GM04503 (cell line): ENCODE measurements at regions not wholly inside any gene's neighbourhood (a gene's known extent, or its start where the extent isn't known, plus 50 kb on each side); places are given as distances from the start of the nearest gene placed in this dataset.

Experiments
- DNase-seq: peaks from one replicate; pipeline ENCODE4 v3.0.0-alpha.2; 2012; ENCODE audit warnings: low read depth

DNA sequence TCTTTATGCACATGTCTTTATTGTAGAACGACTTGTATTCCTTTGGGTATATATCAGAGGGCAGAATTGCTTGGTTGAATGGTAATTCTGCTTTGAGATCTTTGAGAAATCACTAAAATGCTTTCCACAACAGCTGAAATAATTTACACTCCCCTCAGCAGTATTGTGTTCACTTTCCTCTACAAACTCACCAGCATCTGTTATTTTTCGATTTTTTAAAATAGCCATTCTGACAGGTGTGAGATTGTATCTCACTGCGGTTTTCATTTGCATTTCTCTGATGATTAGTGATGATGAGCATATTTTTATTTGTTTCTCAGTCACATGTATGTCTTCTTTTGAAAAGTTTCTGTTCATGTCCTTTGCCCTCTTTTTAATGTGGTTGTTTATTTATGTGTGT lies 459.8 kb downstream of the PABPC4L start:
- DNase-seq: no peak

DNA sequence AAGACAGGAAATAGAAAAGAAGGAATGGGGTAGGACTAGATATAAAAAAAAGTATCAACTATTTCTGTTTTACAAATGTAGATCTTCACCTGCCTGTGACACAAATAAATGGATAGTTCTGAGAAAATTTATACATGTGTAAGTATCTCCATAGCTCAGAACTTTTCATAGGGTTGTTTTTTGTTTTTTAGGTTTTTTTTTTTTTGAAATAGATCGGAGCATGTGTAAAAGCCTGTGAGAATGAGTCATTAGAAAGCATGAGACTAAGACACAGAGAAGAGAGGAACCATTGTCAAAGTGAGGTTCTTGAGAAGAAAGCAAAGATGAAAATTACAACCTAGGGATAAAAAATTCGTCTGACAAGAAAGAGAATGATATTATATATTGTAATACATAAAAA lies 481.6 kb downstream of the PABPC4L start:
- no peak for DNase-seq

DNA sequence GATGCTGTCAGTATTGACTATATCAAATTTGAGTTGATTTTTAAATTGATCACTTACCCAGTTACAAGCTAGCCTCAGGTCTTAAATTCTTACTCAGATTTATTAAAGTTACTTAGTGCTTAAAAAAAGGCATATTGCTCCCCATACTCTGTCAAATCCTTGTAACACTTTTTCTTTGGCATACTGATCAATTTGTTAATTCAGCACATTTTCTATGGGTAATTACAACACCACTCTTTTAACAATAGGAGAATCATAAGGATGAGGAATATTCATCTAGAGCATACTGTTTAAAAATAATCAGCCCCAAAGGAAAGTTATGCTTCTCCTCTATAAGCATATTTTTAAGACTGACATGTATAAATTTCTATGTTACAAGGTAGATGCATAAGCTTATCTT lies 482.5 kb downstream of the PABPC4L start:
- no peak for DNase-seq

DNA sequence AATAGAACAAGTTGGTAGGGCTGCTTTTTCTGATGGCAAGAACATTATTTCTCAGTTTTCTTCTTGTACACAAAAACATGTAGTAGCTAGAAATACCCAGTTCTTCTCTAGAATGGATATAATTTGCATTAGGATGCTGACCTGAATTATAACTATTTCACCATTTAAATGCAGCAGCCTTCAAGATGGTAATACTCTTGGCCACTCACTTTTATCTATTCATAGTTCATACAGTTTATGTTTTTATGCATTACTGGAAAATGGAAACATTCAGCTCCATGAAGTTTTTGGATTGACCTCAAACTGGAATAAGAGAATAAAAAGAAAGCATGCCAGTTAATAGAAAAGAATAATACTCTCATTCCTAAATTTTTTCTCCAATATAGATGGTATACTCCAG lies 487.4 kb downstream of the PABPC4L start:
- DNase-seq: no peak

DNA sequence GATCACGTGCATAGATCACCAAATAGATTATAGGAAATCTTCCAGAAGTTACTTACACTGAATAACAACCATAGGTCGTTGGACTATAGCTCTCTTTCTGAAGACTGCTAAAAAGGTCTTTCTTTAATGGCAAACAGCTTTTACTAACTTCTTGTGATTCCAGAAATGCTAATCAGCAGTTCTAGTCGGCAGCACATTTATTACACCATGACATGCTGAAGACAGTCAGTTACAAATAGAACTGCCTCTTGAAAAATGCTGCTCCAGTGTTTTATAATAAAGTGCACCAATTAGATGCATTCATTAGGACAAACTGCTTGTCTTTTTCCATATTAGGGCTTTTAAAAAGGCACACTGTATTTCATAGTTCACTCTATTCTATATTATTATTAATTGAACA lies 488.2 kb downstream of the PABPC4L start:
- no peak for DNase-seq

DNA sequence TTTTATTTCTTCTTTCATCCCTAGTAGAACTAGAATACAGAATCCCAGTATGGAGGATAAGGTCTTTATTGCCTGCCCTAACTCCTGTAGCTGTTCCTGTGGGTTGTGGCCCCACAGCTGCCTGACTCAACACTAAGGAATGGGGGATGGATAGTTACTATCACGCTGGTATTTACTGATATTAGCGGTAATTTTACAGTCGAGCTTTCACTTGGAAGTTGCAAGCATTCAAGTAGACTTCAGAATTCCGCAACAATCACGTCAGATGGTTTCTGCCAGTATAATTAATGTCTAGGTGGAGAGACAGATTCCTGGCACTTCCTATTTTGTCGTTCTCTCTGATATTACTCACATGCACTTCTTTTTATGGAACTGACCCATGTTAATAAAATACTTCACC lies 489.8 kb downstream of the PABPC4L start:
- DNase-seq: no peak

DNA sequence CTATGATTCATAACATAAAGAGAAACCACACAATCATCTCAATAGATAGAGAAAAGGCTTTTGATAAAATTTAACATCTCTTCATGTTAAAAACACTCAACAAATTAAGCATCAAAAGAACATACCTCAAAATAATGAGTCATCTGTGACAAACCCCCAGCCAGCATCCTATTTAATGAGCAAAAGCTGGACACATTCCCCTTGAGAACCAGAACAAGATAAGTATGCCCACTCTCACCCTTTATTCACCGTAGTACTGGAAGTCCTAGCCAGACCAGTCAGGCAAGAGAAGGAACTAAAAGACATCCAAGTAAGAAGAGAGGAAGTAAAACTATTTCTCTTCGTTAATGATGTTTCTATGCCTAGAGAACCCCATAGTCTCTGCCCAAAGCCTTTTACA lies 507.2 kb downstream of the PABPC4L start:
- no peak for DNase-seq

DNA sequence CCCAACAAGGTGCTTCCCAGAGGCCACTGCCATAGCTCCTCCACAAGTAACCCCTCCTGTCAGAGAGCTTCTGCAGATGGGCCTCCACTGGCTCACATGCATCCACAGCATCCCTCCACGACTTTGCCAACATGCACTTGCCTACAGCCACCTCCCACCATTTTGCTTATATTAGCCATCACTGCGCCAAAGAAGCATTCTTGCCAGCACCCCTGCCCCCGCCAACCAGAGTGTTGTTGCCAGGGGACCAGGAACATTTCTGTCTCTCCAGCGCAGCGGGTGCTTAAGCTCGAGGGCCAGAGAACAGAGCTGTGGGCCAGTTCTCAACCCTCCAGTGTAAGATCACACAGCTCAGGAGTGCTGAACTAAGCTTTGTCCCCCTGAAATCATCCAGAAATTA lies 517.6 kb downstream of the PABPC4L start:
- no peak for DNase-seq

DNA sequence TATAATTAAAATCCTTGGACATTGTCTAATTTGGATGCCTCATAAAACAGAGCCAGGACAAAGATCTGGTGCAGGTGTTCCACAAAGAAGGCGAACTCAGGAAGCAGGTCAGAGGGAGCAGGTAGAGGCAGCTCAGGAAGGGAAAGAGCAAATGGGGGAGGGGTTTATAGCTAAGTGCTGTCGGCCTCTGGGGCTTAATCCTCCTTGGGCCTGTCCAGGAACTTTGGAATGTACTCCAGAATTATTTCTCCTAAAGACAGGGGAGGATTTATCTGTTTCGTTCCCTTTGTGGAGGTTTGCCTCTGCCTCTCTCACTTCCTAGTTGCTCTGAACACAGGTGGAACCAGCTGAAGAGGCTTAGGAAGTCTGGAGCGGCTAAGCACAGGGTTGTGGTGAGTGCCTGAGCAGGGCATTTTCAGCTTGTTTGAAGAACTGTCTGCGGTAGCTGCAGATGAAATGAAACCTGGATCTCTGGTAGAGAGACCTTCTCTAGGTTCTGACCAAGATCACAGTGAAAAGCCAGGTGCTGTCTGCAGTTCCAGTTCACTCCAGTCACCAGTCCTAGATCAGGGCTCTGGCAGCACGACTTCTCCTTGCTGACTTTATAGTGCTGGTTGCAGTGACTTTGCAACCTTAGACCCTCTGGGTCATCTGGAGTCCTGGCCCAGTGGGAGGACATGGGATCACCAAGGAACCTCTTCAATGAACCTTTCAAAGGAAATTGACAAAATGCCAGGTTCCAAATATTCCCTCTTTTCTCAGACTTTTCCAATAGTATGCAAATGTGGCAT lies 519.2 kb downstream of the PCDH10 start:
- DNase-seq: no peak

DNA sequence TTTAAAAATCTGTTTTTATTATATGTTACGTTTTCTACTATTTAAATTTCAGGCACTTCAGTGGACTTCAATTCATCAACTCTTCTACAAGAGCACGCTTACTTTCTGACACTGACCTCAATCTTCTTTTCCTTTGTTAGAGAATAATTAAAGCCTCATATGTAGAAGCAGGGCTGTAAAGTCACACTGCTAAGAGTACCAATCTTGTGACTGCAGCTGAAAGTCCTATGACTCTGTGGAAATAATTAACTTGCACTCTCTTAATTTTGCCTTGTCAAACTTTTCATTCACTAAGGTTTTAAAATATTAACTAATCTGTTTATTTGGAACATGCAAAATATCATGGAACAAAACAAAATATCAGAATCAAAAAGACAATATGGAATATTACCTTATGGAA lies 498.1 kb downstream of the PCDH10 start:
- no peak for DNase-seq

DNA sequence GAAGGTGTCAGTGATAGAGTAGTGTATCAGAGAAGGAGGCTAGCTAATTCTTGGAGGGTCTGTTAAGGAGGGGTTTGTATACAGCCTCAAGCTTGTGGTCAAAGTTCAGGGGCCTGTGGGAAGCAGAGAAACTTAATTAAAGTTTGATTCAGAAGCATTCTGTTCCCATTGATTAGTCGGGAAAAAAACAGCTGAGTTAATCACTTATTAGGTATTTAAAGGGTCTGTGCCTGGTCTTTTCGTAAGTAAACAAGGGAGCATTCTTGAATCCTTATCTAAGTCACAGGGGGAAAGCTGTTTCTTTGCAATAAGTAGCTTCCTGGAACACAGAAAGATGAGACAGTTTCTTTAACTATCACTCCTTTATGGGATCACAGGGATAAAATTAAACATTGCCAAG lies 492.1 kb downstream of the PCDH10 start:
- DNase-seq: no peak

DNA sequence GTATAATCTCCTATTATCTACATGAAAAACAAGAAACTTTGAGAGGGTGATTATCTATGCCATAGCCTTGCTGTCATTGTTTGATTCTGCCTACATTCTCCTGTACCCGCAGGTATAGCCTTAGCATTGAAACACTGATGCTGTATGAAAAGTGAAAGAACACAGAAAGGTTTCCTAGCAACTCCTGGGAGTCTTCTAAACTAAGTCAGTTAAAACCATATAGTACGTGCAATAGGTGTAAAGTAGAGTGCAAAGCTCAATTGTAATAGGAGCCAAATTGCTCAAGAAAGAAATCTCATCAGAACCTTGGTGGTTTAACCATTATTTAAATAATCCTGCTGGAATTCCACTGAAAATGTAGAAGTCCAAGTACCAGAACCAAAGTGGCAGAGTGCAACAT lies 489.7 kb downstream of the PCDH10 start:
- DNase-seq: no peak

DNA sequence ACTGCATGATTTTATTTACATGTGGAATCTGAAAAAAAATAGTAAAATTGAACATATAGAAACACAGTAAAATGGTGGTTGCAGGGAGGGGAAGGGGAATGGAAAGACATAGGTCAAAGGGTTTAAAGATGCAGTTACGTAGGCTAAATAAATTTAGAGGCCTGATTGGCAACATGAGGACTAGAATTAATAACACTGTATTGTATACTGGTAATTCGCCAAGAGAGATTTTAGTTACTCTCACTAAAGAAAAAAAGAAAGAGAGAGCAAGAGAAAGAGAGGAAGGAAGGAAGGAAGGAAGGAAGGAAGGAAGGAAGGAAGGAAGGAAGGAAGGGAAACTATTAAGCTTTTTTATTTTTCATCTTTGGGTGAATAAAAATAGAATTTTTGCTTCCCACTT lies 488.1 kb downstream of the PCDH10 start:
- DNase-seq: no peak

DNA sequence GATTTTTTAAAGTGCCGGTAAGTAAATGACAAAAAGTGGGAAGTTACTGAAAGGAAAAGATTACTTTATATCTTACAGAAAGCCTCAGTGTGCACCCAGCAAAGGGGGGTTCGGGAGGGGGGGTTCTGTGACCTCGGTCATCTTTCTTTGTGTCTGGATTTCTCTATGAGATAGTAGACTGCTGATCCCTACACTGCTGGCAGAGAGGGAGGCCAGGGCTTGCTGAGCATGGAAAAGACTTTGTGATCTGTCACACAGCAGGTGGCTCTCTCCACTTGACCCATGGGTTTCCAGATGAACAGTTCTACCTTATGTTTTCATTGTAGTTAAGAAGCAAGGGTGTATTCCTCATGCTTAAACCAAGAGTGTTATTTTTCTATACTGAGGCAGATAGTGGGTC lies 475.6 kb downstream of the PCDH10 start:
- no peak for DNase-seq

DNA sequence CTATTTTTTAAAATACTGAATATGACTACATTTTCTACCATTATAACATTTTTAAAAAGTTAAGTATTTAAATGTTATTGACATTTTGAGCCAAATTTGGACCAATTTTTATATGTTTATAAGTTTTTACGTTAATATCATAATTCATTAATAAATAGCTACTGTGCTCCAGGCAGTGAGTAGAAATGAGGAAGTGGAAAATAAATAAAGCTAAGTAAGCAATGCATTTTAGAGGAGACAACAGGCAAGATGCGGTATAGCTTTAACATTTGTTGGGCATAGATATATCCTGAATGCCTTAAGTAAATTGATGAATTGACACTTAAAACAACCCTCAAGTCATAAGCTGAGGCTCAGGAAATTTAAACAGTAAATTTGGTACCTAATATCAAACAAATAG lies 474.8 kb downstream of the PCDH10 start:
- DNase-seq: no peak

DNA sequence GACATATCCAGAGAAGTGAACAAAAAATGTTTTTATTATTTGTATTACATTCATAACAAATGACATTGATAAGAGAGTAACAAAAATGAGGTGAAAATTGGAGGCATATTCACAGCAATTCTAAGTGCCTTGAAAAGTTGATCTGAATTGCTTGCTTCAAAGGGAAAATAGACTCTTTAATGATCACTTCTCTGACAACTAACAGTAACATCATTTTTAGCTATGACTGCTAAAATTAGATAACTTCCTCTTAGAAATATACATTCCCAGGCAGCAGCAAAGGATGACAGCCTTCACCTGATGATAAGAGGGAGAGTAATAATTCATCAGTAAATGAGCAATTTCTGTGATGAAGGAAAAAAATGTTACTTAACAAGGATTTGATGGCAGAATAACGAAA lies 472.5 kb downstream of the PCDH10 start:
- no peak for DNase-seq

DNA sequence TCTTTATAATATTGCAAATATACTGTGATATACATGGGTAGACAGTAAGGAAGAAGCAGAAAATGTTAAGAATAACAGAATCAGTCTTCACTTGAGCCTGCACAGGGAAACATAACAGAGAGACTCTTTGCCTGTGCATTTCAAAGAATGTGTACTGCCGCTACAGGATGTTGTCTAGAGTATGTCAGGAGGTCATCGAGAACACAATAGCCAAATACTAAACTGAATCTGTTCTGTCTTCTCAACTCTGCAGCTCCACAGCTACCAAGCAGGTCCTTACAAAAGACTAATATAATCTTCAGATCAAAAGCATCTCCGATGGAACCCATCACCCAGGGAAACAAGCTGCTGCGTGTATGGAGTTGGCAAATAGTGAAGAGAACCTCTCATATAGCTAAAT lies 471.5 kb downstream of the PCDH10 start:
- no peak for DNase-seq

DNA sequence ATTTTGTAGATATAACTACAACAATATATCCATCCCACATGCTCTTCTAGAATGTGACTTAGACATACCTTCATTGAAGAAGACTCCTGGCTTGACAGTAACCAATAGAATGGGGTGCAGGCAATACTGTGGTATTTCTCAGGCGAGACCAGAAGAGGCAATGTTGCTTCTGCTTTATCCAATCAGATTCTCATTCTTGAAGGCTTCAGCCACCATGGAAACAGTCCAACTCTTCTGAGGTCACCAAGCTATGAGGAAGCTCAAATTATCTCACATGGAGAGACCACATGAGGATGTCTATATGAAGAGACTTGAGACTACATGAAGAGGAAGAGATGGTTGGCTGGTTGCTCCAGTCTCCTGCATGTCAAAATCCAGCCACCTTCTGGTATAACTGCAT lies 469.9 kb downstream of the PCDH10 start:
- DNase-seq: no peak

DNA sequence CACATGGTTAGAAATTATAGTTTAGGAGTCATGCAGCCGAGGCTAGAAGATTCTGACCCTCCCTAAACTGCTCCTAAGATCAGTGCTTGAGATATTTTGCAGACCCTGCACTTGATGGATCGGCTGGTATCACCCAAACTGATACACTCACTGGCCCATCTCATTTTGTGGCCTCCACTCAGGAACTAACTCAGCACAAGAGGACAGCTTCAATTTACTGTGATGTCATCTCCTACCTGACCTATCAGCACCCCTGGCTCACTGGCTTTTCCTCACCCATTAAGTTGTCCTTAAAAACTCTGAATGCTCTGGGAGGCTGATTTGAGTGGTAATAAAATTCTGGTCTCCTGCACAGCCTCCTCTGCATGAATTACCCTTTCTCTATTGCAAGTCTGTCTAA lies 450.9 kb downstream of the PCDH10 start:
- no peak for DNase-seq

DNA sequence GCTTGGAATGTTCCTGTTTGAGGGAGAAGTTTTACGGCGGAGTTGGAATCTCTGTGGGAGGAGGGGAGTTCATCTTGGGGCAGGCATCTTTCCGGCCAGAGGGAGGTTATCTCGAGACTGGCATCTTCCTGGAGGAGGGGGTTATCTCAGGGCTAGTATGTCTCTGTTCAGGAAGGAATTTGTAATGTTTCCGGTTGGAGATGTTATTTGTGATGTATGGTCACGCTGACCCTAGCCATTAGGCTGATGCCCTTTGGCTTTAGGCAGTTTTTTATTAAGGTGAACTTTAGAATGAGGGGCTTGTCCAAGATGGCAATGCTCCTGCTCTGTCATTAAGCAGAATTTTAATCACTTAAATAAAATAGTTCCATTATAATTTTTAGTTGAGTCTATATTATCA lies 449.7 kb downstream of the PCDH10 start:
- no peak for DNase-seq

DNA sequence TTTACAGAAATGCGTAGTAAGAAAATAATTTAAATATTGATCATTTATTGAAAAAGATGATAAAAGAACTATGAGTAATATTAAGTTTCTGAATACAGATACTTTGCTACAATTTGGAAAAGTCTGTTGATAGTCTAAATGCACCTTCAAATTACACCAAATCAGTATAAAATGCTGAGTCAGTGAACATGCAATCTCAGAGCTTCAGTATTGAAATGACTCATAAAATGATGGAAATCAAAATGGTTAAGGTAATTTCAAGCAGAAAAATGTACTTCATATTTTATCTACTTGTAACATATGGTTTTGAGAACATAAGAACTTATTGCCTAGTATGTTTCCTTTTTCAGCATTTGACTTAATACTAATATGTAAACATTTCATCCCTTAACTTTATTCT lies 448.2 kb downstream of the PCDH10 start:
- DNase-seq: no peak

DNA sequence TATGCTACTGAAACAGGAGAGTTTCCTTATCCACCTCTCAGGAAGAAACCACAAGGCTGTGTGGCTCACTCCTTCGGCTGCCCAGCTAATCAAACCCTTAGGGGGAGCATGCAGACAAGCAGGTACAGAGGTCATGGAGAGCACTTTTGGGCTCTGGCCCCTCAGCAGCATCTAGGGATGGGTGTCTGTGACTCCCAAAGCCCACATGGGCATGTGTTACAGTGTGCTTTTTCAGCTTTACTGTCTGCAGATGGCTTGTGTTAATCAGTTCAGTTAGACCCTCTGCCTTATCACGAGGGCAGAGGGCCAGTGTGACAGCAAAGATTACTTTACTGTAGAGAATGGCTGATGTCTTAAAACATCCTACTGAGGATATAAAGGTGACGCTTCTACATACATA lies 447.4 kb downstream of the PCDH10 start:
- no peak for DNase-seq

DNA sequence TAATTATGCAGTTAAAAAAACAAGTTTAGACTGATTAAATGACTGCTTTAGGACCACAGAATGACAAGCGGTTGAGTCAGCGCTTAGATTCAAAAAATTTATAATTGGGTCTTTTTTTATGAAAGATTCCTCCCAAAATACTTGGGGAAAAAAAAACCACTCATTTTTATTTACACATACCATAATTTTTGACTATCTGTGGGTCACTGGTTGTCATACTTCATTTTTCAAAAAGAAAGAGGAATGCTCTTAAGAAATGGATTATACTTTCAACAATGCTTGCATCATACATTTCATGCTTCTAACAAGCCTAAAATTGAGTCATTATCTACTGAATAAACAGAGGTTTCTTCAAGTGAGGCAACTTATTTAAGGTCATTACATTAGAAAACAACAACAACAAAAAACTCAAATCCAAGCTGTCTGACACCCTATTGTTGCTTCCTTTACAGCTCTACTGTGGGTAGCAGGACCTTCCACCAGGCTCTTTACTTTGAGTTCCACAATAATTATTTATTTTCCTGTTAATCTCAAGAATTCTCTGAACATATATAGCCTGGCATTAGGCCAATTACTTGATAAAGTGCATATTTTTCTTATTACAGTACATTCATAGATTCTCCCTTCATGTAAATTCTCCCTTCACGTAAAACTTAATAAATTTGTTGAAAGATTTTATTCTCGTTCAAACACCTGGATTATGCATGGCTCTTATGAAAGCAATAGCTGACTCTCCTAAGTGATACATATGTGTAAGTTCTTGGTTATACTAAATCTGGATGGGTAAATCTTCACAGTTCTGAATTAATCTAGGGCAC lies 445.5 kb downstream of the PCDH10 start:
- peak; percentile 74 for DNase-seq

DNA sequence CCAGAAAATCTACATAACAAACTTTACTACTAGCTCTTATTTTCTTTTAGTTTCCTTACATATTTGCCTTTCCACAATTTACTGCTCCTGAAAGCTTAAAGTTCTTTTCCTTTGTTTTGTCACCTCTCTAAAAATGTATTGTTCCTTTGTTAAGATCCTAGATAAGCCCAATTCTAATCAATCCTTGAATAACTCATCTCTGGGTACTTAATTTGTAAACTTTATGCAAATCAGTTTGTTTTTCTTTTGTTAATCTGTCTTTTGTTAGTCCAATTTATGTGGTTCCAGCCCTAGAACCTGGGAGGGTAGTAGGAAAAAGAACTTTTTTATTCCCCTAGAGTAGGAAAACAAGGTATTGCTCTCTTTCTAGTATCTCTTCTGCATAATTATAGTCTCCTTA lies 444.7 kb downstream of the PCDH10 start:
- DNase-seq: no peak
